ENCODE measurements at regions not wholly inside any gene's neighbourhood (a gene's known extent, or its start where the extent isn't known, plus 50 kb on each side); places are given as distances from the start of the nearest gene placed in this dataset.
"Not testable (repeated sequence)": the region's sequence is repeated elsewhere in the genome, so short reads cannot be mapped to it uniquely, and the experiment has no call there.

- no peak for DNase-seq (ENCODE audit: low read depth in 1 of 2, low spot score in 1 of 2)
These were observed 56.7 kb upstream of the LRFN5 start for GRCh38 chr14:41549821-41550607.

- DNase-seq (ENCODE audit: low read depth in 1 of 2, low spot score in 1 of 2), result no peak
These were observed 57.4 kb upstream of the LRFN5 start for GRCh38 chr14:41549282-41549681.

GRCh38 chr14:41548666-41549065 is 58.0 kb upstream of the LRFN5 start:
- no peak for DNase-seq (ENCODE audit: low read depth in 1 of 2, low spot score in 1 of 2)

- DNase-seq (ENCODE audit: low read depth in 1 of 2, low spot score in 1 of 2), result no peak
These were observed 65.3 kb upstream of the LRFN5 start for GRCh38 chr14:41541333-41541732.

GRCh38 chr14:41532255-41532654 is 74.4 kb upstream of the LRFN5 start:
- DNase-seq (ENCODE audit: low read depth in 1 of 2, low spot score in 1 of 2), result no peak

- no peak for DNase-seq (ENCODE audit: low read depth in 1 of 2, low spot score in 1 of 2)
These were observed 84.8 kb upstream of the LRFN5 start for GRCh38 chr14:41521891-41522290.

- not testable (repeated sequence) for DNase-seq (ENCODE audit: low read depth in 1 of 2, low spot score in 1 of 2)
These were observed 88.6 kb upstream of the LRFN5 start for GRCh38 chr14:41518030-41518429.

- DNase-seq (ENCODE audit: low read depth in 1 of 2, low spot score in 1 of 2), result no peak
These were observed 100.1 kb upstream of the LRFN5 start for GRCh38 chr14:41506552-41506951.

- no peak for DNase-seq (ENCODE audit: low read depth in 1 of 2, low spot score in 1 of 2)
These were observed 101.2 kb upstream of the LRFN5 start for GRCh38 chr14:41505491-41505890.

- DNase-seq (ENCODE audit: low read depth in 1 of 2, low spot score in 1 of 2), result no peak
These were observed 107.7 kb upstream of the LRFN5 start for GRCh38 chr14:41498959-41499358.

- DNase-seq (ENCODE audit: low read depth in 1 of 2, low spot score in 1 of 2), result no peak
These were observed 116.4 kb upstream of the LRFN5 start for GRCh38 chr14:41490323-41490722.

- no peak for DNase-seq (ENCODE audit: low read depth in 1 of 2, low spot score in 1 of 2)
These were observed 117.2 kb upstream of the LRFN5 start for GRCh38 chr14:41489315-41489972.

GRCh38 chr14:41488401-41488800 is 118.3 kb upstream of the LRFN5 start:
- DNase-seq (ENCODE audit: low read depth in 1 of 2, low spot score in 1 of 2), result no peak

- no peak for DNase-seq (ENCODE audit: low read depth in 1 of 2, low spot score in 1 of 2)
These were observed 123.8 kb upstream of the LRFN5 start for GRCh38 chr14:41482861-41483260.

- DNase-seq (ENCODE audit: low read depth in 1 of 2, low spot score in 1 of 2), result no peak
These were observed 130.2 kb upstream of the LRFN5 start for GRCh38 chr14:41476526-41476925.

GRCh38 chr14:41461380-41461779 is 145.3 kb upstream of the LRFN5 start:
- no peak for DNase-seq (ENCODE audit: low read depth in 1 of 2, low spot score in 1 of 2)

- DNase-seq (ENCODE audit: low read depth in 1 of 2, low spot score in 1 of 2), result no peak
These were observed 149.3 kb upstream of the LRFN5 start for GRCh38 chr14:41457393-41457792.

GRCh38 chr14:41449066-41449465 is 157.6 kb upstream of the LRFN5 start:
- DNase-seq (ENCODE audit: low read depth in 1 of 2, low spot score in 1 of 2), result no peak

GRCh38 chr14:41446008-41446407 is 160.7 kb upstream of the LRFN5 start:
- DNase-seq (ENCODE audit: low read depth in 1 of 2, low spot score in 1 of 2), result no peak

- DNase-seq (ENCODE audit: low read depth in 1 of 2, low spot score in 1 of 2), result no peak
These were observed 183.2 kb upstream of the LRFN5 start for GRCh38 chr14:41423503-41423902.

- DNase-seq (ENCODE audit: low read depth in 1 of 2, low spot score in 1 of 2), result not testable (repeated sequence)
These were observed 185.4 kb upstream of the LRFN5 start for GRCh38 chr14:41421308-41421707.

- DNase-seq (ENCODE audit: low read depth in 1 of 2, low spot score in 1 of 2), result no peak
These were observed 187.0 kb upstream of the LRFN5 start for GRCh38 chr14:41419709-41420108.

- DNase-seq (ENCODE audit: low read depth in 1 of 2, low spot score in 1 of 2), result no peak
These were observed 187.8 kb upstream of the LRFN5 start for GRCh38 chr14:41418851-41419250.

Measured in activated CD4-positive, alpha-beta T cell treated with anti-CD3 and anti-CD28 coated beads, Interleukin-2, amount 50 U/mL, for 24 hours (primary cell).